GM21515 (cell line): ENCODE measurements at regions not wholly inside any gene's neighbourhood (a gene's known extent, or its start where the extent isn't known, plus 50 kb on each side); places are given as distances from the start of the nearest gene placed in this dataset.

Experiments
- ATAC-seq: cut with Tn5 transposase; IDR thresholded peaks from one replicate; pipeline ENCODE4 v1.9.1; 2021; ENCODE audit not compliant: unreplicated experiment

- no peak for ATAC-seq
Observed at GRCh38 chr18:47758000-47758399, 172.5 kb downstream of the SMAD2 start.

GRCh38 chr18:47756364-47757016 lies 174.0 kb downstream of the SMAD2 start:
- no peak for ATAC-seq

- ATAC-seq, result no peak
Observed at GRCh38 chr18:47755102-47755456, 175.4 kb downstream of the SMAD2 start.

GRCh38 chr18:47754311-47755101 lies 176.0 kb downstream of the SMAD2 start:
- no peak for ATAC-seq

GRCh38 chr18:47752796-47753645 lies 177.4 kb downstream of the SMAD2 start:
- ATAC-seq, result no peak

GRCh38 chr18:47750889-47751423 lies 179.5 kb downstream of the SMAD2 start:
- no peak for ATAC-seq

- peak; percentile 10 for ATAC-seq
Observed at GRCh38 chr18:47749600-47749973, 180.9 kb downstream of the SMAD2 start.

- ATAC-seq, result peak; percentile 83
Observed at GRCh38 chr18:47748847-47749599, 181.4 kb downstream of the SMAD2 start.

- no peak for ATAC-seq
Observed at GRCh38 chr18:47748093-47748796, 182.2 kb downstream of the SMAD2 start.

- ATAC-seq, result no peak
Observed at GRCh38 chr18:47747260-47747795, 183.1 kb downstream of the SMAD2 start.

GRCh38 chr18:47746615-47747014 lies 183.8 kb downstream of the SMAD2 start:
- ATAC-seq, result no peak

- no peak for ATAC-seq
Observed at GRCh38 chr18:47745227-47745626, 185.2 kb downstream of the SMAD2 start.

- no peak for ATAC-seq
Observed at GRCh38 chr18:47737956-47738355, 192.5 kb downstream of the SMAD2 start.

- ATAC-seq, result no peak
Observed at GRCh38 chr18:47737198-47737830, 193.1 kb downstream of the SMAD2 start.

GRCh38 chr18:47736376-47737140 lies 193.9 kb downstream of the SMAD2 start:
- no peak for ATAC-seq

GRCh38 chr18:47735041-47735702 lies 195.3 kb downstream of the SMAD2 start:
- ATAC-seq, result no peak

GRCh38 chr18:47731276-47731675 lies 199.2 kb downstream of the SMAD2 start:
- ATAC-seq, result no peak

GRCh38 chr18:47730795-47731194 lies 199.7 kb downstream of the SMAD2 start:
- ATAC-seq, result no peak
